ENCODE measurements at regions not wholly inside any gene's neighbourhood (a gene's known extent, or its start where the extent isn't known, plus 50 kb on each side); places are given as distances from the start of the nearest gene placed in this dataset.

DNA sequence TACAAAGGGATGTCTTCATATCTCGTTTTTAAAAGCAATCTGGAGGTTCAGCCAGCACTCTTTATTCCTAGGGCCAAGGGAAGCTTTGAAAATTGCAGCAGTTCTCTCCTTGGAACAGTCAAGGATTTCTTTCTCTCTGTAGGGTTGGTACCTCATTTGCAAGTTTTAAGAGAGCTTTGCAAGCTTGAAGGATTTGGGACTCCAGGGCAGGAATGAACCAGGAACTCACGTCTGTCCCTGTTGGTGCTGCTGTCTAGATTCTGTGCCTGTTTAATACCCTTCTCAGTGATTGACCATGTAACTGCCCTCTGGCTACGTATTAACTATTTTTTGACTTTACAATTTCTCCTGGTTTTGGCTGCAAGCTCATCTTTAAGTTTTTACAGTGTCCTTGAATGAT, 262.5 kb upstream of the ST6GAL2 start:
- 73% methylated on average over 3 of the region's 3 CpGs for WGBS
- TF ChIP-seq POLR2AphosphoS5 (IDR thresholded peaks at IDR 0.05) (no peak), POLR2A (IDR thresholded peaks at IDR 0.05) (no peak)
- TF ChIP-seq, protein P1, sequence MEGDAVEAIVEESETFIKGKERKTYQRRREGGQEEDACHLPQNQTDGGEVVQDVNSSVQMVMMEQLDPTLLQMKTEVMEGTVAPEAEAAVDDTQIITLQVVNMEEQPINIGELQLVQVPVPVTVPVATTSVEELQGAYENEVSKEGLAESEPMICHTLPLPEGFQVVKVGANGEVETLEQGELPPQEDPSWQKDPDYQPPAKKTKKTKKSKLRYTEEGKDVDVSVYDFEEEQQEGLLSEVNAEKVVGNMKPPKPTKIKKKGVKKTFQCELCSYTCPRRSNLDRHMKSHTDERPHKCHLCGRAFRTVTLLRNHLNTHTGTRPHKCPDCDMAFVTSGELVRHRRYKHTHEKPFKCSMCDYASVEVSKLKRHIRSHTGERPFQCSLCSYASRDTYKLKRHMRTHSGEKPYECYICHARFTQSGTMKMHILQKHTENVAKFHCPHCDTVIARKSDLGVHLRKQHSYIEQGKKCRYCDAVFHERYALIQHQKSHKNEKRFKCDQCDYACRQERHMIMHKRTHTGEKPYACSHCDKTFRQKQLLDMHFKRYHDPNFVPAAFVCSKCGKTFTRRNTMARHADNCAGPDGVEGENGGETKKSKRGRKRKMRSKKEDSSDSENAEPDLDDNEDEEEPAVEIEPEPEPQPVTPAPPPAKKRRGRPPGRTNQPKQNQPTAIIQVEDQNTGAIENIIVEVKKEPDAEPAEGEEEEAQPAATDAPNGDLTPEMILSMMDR (IDR thresholded peaks at IDR 0.05), result no peak
- Histone ChIP-seq H3K27me3 (replicated peaks; ENCODE audit: insufficient read depth) (no peaks in the 10 kb centered on the region), H3K36me3 (no peaks in the 10 kb centered on the region), H3K4me3 (no peak overlapping the region), H3K9me3 (no peaks in the 10 kb centered on the region), H3K4me1 (replicated peaks) (no peaks in the 10 kb centered on the region), H3K27ac (no peak overlapping the region)
- intact Hi-C loops (cut with DNase I), result no loop called here
- DNase-seq (ENCODE audit: low spot score), result no peak

DNA sequence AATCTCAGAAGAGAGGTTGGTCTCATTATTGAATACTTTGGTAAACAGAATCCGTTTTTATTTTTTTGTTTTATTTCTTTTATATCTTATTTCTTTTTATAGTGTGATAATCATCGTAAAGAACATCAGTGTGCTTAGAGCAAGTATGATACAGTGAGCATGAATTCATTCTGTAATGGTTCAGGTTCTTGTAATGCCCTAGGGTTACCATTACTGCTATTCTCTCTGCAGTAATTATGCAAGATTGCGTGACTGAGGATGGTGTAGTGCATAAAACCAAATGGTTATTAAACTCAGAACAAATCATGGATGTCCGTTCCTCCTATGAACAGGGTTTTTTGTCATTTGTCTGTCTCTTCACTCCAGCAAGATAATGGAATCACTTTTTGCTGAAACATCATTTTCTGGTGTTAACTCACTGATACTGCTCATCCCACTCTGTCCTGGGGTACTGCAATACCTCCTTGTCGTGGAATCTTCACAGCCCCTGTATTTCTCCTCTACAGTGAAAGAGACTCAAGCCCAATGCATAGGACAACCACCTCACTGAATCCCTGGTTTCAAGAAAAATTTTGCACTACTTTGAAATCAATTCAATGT, 274.8 kb upstream of the ST6GAL2 start:
- Histone ChIP-seq H3K27ac (no peak overlapping the region), H3K9me3 (no peaks in the 10 kb centered on the region), H3K4me3 (no peak overlapping the region), H3K4me1 (replicated peaks) (no peaks in the 10 kb centered on the region), H3K27me3 (replicated peaks; ENCODE audit: insufficient read depth) (no peaks in the 10 kb centered on the region), H3K36me3 (no peaks in the 10 kb centered on the region)
- TF ChIP-seq, protein P1 (IDR thresholded peaks at IDR 0.05), result no peak
- no peak for TF ChIP-seq POLR2A (IDR thresholded peaks at IDR 0.05)
- TF ChIP-seq POLR2AphosphoS5 (IDR thresholded peaks at IDR 0.05), result no peak
- intact Hi-C loops (cut with DNase I), result no loop called here
- no peak for DNase-seq (ENCODE audit: low spot score)
- WGBS, result 62% methylated on average over 5 of the region's 5 CpGs

DNA sequence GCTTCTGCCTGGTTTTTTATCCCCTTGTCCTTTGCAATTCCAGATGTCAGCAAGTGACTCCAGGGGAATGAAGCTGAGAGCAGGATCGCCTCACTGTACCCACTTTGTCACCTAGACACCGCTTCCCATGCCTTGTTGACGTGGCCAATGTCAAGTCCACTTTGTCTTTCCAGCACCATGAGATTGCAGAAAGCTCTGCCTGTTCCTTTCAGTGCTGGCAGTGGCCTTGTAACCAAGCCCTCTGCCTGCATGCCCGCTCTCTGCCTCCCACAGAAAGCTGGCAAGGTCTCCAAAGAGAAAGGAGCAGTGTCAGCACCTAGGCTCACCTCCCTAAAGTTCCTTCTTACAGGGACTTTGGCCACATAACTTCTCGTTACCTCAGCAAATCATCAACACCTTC, 282.2 kb upstream of the ST6GAL2 start:
- Histone ChIP-seq H3K27ac (no peak overlapping the region), H3K27me3 (replicated peaks; ENCODE audit: insufficient read depth) (no peaks in the 10 kb centered on the region), H3K4me1 (replicated peaks) (no peaks in the 10 kb centered on the region), H3K9me3 (no peaks in the 10 kb centered on the region), H3K4me3 (no peak overlapping the region), H3K36me3 (no peaks in the 10 kb centered on the region)
- intact Hi-C loops (cut with DNase I), result no loop called here
- TF ChIP-seq, protein P1 (IDR thresholded peaks at IDR 0.05), result no peak
- TF ChIP-seq POLR2A (IDR thresholded peaks at IDR 0.05) (no peak), POLR2AphosphoS5 (IDR thresholded peaks at IDR 0.05) (no peak)
- DNase-seq (ENCODE audit: low spot score), result no peak
- 96% methylated on average over 5 of the region's 5 CpGs for WGBS

DNA sequence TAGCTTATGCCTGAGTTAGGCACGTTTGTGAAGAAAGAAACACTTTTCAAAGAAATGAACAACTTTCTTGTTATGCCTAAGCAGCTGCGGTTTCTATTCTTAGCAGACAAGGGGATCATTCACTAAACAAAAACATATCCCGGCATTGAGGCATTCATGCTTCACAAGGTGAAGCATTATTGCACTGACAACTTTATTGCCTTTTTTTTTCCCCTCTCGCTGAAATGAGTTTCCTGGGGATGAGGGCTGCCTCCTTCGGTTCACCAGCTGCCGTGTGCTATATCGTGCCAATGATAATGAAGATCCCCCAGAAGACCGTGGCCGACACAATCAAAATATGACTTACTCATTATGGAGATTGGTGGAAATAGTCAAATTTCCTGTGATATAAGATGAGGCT, 288.2 kb upstream of the ST6GAL2 start:
- 13% methylated on average over 9 of the region's 9 CpGs for WGBS
- no peak overlapping the region for H3K27ac ChIP-seq
- TF ChIP-seq POLR2A (IDR thresholded peaks at IDR 0.05) (no peak), POLR2AphosphoS5 (IDR thresholded peaks at IDR 0.05) (no peak)
- TF ChIP-seq, protein P1 (IDR thresholded peaks at IDR 0.05), result no peak
- H3K4me1 ChIP-seq (replicated peaks), result no peaks in the 10 kb centered on the region
- intact Hi-C loops (cut with DNase I), result no loop called here
- no peaks in the 10 kb centered on the region for H3K9me3 ChIP-seq
- H3K27me3 ChIP-seq (replicated peaks; ENCODE audit: insufficient read depth), result no peaks in the 10 kb centered on the region
- no peaks in the 10 kb centered on the region for H3K36me3 ChIP-seq
- no peak overlapping the region for H3K4me3 ChIP-seq
- no peak for DNase-seq (ENCODE audit: low spot score)

DNA sequence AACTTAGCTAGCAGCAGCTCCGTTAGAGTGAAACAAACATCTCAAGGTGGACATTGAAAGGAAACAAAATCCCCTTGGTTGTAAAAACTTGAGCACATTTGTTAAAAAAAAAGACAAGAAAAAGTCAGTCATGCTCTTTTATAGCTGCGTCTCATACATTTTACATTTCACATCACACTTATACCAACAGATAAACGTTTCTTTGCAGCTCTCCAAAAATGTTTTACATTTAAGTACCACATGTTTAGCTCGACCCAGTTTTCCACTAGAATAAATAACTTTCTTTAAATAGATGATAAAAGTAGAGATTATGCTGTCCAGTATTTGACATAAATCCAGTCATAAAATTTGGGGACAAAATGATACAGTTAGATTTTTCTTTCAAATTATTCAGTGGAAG, 297.0 kb upstream of the ST6GAL2 start:
- Histone ChIP-seq H3K36me3 (no peaks in the 10 kb centered on the region), H3K4me1 (replicated peaks) (no peaks in the 10 kb centered on the region), H3K9me3 (no peaks in the 10 kb centered on the region), H3K27ac (no peak overlapping the region), H3K27me3 (replicated peaks; ENCODE audit: insufficient read depth) (no peaks in the 10 kb centered on the region), H3K4me3 (no peak overlapping the region)
- DNase-seq (ENCODE audit: low spot score), result no peak
- TF ChIP-seq POLR2A (IDR thresholded peaks at IDR 0.05), result no peak
- no peak for TF ChIP-seq POLR2AphosphoS5 (IDR thresholded peaks at IDR 0.05)
- WGBS, result 38% methylated on average over 4 of the region's 4 CpGs
- intact Hi-C loops (cut with DNase I), result no loop called here
